HG03196 (cell line): ENCODE measurements at regions not wholly inside any gene's neighbourhood (a gene's known extent, or its start where the extent isn't known, plus 50 kb on each side); places are given as distances from the start of the nearest gene placed in this dataset.

Source experiments
- ATAC-seq: cut with Tn5 transposase; IDR thresholded peaks from one replicate; pipeline ENCODE4 v1.9.1; 2021; ENCODE audit not compliant: unreplicated experiment

DNA sequence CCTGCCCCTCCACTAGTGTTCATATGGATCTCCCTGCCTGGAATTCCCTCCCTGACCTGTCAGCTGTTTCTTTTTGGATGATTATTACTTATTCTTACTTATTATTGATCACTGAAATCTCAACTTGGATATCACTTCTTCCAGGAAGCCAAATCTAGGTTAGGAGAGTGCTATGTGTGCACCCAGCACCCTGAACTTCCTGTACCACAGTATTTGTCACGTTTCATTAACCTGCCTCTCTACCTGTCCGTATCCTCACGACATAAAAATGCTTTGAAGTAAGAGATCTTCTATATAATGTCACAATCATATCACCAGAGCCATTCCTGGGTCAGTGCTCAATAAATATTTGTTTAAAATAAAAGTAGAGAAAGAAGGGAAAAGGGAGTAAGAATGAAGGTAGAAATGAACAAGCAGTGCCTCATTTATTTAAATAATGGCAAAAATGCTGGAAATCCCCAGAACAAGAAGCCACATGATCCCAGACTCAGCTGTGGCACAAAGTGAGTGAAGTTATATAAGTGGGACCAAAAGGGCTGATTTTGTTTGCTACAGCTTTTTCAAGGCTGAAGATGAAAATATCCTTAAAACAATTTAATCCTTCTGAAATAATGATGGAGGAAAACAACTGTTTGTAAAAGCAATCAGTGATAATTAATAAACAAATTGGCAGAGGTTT lies 88.0 kb upstream of the MANEA start:
- no peak for ATAC-seq

DNA sequence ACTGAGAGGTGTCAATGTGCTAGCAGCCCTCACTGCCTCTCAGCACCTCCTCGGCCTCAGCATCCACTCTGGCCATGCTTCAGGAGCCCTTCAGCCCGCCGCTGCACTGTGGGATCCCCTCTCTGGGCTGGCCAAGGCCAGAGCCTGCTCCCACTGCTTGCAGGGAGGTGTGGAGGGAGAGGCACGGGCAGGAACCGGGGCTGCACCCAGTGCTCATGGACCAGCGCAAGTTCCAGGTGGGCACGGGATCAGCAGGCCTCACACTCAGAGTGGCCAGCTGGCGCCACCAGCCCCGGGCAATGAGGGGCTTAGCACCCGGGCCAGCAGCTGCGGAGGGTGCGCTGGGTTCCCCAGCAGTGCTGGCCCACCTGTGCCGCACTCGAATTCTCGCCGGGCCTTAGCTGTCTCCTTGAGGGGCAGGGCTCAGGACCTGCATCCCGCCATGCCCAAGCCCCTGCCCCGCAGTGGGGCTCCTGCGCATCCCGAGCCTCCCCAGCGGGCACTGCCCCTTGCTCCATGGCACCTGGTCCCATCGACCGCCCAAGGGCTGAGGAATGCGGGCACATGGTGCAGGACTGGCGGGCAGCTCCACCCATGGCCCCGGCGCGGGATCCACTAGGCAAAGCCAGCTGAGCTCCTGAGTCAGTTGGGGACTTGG lies 80.4 kb upstream of the MANEA start:
- ATAC-seq = no peak

DNA sequence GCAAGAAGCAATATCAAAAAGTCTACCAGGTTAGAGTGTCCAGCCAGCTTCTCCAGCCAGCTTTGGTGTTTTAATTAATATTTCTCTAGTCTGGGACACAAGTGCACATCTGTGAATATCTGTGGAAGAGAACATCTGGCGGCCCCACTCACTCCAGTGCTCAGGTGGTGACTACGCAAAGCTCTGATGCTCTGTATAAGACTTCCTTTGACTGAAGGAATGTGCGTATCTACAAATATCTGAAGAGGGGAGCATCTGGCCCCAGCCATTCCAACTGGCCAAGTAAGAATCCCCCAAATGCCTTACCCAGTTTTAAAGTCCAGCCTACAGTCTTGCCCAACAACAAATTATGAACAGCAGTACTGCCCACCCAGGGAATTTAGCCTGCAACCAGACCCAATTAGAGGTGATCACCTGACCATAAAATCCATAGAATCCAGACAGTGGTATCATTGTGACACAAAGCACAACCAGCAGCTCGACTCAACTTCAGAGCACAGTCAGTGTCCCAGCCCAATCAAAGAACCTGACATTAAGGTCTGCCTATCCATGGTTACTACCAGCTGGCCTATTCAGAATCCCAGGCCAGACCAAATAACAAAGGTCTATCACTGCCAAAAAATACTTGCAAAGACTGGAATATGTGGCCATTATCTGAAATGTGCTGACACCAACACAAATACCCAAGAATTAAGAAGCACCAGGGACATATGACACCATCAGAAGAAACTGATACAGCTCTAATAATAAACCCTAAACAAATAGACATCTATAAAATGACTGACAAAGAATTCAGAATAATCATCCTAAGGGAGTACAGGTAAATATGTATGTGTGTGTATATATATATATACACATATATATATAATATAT lies 76.1 kb upstream of the MANEA start:
- no peak for ATAC-seq

DNA sequence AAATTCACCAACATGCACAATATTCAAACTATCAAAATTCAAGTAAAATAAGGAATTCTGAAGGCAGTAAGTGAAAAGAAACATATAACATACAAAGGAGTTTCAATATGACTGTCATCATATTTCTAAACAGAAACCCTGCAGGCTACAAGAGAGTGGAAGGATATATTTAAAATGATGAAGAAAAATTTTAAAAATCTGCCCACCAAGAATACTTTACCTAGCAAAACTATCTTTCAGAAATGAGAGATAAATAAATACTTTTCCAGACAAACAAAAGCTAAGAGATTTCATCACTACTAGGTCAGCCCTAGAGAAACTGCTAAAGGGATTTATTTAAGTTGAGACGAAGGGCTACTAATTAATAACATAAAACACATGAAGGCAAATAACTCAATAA lies 73.8 kb upstream of the MANEA start:
- no peak for ATAC-seq

DNA sequence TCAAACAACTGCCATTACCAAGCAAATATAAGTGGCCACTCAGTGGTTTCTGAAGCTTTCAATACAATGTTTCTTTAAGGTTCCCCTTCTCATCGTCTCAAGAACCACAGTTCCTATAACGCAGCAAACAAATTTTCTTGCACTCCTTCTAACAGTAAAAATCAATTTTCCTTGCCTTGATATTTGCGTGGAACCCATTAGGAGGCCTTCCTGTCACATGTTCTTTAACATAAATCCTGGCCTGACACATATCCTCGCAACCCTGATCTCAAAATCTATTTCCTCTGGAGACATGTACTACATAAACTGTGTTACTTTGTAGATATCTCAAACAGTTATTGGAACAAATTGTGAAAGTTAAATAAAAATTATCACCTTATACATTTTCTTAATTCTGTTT lies 65.9 kb upstream of the MANEA start:
- ATAC-seq = no peak

DNA sequence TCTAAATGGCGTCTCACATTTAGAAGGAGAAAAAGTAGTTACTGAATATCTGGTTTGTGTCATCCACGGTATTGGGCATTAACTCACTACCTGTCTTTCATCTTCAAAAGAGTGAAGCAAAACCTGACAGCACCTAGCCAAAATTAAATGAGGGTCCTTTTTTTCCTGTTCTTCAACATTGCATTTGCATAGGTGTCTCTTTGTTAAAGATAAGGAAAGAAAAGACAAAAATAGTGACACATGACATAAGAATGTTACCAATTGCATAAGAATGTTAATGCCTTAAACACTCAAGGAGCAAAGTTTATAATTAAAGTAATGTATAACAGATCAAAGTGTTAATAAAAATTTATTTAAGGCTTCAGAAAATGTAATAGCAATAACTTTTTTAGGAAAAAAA lies 61.4 kb upstream of the MANEA start:
- no peak for ATAC-seq

DNA sequence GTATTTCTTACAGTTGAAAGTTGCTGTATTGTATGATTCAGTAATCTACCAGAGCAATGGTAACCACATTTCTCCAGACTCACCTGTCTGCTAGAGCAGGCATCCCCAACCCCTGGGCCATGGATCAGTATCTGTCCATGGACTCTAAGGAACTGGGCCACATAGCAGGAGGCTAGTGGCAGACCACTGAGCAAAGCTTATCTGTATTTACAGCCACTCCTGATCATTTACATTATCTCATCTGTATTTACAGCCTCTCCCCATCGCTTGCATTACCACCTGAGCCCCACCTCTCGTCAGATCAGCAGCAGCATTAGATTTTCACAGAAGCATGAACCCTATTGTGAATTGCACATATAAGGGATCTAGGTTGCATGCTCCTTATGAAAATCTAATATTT lies 60.3 kb upstream of the MANEA start:
- no peak for ATAC-seq

DNA sequence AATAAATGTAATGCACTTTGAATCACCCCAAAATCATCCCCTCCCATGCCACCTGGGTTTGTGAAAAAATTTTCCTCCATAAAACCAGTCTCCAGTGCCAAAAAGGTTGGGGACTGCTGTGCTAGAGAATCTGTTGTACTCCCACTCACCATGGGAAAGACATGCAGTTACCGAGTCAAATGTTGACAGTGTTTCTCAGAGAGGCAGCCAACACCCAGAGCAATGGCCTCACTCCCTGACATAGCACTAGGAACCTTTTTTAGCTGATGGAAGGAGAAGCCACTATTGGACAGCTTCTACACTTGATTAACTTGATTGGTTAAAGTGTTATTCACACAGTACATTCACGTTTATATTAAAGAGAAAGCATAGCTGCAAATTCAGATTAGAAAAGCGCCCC lies 59.8 kb upstream of the MANEA start:
- ATAC-seq = no peak

DNA sequence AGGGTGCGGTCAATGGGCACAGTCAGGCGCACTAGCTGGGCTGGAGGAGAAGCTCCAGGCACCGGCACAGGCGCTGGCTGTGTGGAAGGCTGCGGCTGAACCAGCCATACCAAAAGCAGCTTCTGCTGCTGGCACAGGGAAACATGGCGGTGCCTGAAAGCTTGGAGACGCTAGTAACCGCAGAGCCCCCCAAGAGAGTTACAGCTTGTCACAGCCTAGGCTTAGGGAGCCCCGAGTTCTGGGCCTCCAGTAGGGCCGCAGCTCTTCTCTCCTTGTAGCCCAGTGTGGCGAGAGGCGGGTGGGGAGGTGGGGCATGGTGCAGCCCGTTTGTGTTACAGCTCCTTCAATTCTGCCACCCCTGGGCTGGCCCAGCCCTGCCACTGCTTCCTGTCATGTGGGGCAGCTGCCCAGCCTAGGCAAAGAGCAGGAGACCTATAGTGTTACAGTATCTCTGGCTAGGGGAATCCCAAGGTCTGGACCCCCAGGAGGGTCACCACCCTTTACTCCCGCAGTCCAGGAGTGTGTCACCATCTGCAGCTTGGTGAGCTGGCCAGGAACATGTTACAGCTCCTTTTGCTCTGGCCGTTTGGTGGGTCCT lies 58.6 kb upstream of the MANEA start:
- no peak for ATAC-seq

DNA sequence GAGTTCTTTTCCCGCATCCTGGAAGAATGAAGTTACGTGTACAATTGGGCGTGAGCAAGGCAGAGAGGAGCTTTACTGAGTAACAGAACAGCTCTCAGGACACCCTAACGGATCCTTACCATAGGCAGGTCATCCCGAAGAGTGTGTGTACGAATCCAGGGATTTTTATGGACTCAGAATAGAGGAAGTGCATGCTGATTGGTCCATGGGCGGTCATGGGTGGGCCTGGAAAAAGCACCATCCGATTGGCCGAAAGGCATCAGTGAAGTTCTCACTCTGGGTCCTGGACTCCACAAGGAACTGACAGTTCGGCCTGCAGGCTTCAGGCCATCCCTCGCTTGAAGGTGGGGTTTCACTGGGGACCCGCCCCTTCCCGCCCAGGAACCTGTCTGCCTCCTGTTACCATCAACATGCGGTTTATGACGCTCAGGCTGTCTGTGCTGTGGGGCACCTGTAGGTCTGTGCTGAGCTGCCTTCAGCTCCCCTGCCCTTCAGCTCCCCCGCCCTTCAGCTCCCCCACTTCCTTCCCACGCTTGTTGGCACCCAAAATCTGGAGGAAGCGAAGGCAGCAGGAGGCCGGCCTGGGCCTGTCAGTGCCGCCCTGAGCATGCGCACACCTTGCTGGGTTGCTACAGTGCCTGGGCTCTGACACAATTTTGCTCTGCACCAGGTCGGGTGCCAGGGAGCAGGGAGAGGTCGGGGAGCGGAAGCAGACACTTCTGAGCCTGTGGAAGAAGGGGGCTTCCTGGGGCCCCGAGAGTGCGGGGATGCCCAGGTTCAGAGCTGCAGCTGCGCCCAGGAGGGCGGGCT lies 57.9 kb upstream of the MANEA start:
- no peak for ATAC-seq

DNA sequence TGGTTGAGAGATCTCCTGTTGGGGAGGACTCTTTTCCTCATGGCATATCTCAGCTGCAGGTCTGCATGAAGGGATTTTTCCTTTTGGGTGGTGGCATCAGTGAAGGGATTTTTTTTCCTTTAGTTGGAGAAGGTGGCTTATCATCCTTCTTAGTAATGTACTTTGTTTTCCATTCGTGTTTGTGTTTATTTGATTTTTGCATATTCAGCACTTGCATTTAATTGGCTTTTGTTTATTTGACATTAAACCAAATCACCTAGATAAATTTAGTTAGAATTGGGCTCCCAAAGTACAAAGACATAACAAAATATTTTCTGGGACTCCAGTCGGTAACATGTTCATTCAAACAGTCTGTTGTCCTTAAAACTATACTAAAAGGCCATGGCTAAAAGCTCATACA lies 56.2 kb upstream of the MANEA start:
- ATAC-seq = no peak
